ENCODE measurements at regions not wholly inside any gene's neighbourhood (a gene's known extent, or its start where the extent isn't known, plus 50 kb on each side); places are given as distances from the start of the nearest gene placed in this dataset.
"Not testable (repeated sequence)": the region's sequence is repeated elsewhere in the genome, so short reads cannot be mapped to it uniquely, and the experiment has no call there.

- peak overlapping the region; percentile 34 for H3K27ac ChIP-seq
- DNase-seq (ENCODE audit: low spot score): no peak
- no peaks in the 10 kb centered on the region for H3K9me2 ChIP-seq (replicated peaks; ENCODE audit: insufficient read depth)
- H2AFZ ChIP-seq: no peak overlapping the region
- TF ChIP-seq EZH2 (IDR thresholded peaks at IDR 0.05; ENCODE audit: borderline replicate concordance) (no peak), EZH2phosphoT487 (IDR thresholded peaks at IDR 0.05; ENCODE audit: low read depth, severe bottlenecking, unreplicated experiment) (no peak)
- TF ChIP-seq, protein P1, sequence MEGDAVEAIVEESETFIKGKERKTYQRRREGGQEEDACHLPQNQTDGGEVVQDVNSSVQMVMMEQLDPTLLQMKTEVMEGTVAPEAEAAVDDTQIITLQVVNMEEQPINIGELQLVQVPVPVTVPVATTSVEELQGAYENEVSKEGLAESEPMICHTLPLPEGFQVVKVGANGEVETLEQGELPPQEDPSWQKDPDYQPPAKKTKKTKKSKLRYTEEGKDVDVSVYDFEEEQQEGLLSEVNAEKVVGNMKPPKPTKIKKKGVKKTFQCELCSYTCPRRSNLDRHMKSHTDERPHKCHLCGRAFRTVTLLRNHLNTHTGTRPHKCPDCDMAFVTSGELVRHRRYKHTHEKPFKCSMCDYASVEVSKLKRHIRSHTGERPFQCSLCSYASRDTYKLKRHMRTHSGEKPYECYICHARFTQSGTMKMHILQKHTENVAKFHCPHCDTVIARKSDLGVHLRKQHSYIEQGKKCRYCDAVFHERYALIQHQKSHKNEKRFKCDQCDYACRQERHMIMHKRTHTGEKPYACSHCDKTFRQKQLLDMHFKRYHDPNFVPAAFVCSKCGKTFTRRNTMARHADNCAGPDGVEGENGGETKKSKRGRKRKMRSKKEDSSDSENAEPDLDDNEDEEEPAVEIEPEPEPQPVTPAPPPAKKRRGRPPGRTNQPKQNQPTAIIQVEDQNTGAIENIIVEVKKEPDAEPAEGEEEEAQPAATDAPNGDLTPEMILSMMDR (IDR thresholded peaks at IDR 0.05; ENCODE audit: poor library complexity): no peak
- no peaks in the 10 kb centered on the region for H3K36me3 ChIP-seq (replicated peaks; ENCODE audit: insufficient read depth, low read depth)
- H3K79me2 ChIP-seq: no peaks in the 10 kb centered on the region
- no peaks in the 10 kb centered on the region for H4K20me1 ChIP-seq (ENCODE audit: insufficient read depth, poor library complexity, severe bottlenecking)
- no peak overlapping the region for H3K4me3 ChIP-seq
- WGBS (ENCODE audit: low lambda C conversion rate, missing lambda C conversion rate): 83% methylated on average over 1 of the region's 1 CpG
- peaks cover 14% of the 10 kb centered on the region for H3K4me1 ChIP-seq (ENCODE audit: insufficient read depth)
- no peaks in the 10 kb centered on the region for H3K27me3 ChIP-seq
- H3K4me2 ChIP-seq: no peak overlapping the region
- no peaks in the 10 kb centered on the region for H3K9me3 ChIP-seq (ENCODE audit: low read depth)
These were observed 66.2 kb upstream of the CCNY start for GRCh38 chr10:35270100-35270499.

DNA sequence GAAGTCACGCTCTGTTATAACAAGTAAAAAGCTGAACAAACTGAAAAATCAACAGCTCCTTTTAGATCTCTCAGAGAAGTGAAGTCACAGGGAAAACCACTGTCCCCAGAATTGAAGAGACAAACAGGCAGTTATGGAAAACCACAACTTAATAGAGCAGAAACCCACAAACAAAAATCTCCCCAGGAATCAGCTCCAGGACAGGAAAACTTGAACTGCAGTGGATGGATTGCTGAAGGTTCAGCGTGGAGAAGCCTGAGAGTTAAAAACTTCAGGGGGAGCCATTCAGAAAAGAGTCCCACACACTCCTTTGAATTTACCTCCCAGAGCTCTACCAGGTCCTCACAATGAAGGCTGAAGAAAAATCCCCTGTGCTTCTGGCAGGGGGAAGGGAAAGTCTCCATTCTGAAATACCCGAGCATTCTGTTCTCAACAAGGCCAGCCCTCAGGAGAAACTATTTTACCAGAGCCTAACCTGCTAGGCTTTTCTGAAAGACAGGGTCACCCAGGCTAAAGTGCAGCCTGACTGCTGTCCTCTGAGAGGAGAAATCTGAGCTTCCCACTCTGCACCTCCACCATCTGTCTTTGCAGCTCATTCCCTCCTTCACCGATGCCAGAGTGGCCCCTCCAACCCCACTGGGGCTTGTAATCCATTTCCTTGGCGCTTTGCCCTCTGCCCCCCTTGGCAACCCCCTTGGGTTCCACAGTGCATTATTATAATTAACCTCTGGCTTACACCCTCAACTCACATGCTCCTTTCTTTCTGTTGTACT, 65.0 kb upstream of the CCNY start:
- no peaks in the 10 kb centered on the region for H3K9me2 ChIP-seq (replicated peaks; ENCODE audit: insufficient read depth)
- H3K4me3 ChIP-seq: no peak overlapping the region
- 66% methylated on average over 5 of the region's 5 CpGs for WGBS (ENCODE audit: low lambda C conversion rate, missing lambda C conversion rate)
- no peak overlapping the region for H2AFZ ChIP-seq
- no peaks in the 10 kb centered on the region for H3K36me3 ChIP-seq (replicated peaks; ENCODE audit: insufficient read depth, low read depth)
- DNase-seq (ENCODE audit: low spot score): no peak
- H3K27ac ChIP-seq: peak overlapping the region; percentile 40
- TF ChIP-seq EZH2phosphoT487 (IDR thresholded peaks at IDR 0.05; ENCODE audit: low read depth, severe bottlenecking, unreplicated experiment) (no peak), EZH2 (IDR thresholded peaks at IDR 0.05; ENCODE audit: borderline replicate concordance) (no peak)
- TF ChIP-seq, protein P1 (IDR thresholded peaks at IDR 0.05; ENCODE audit: poor library complexity): no peak
- H3K9me3 ChIP-seq (ENCODE audit: low read depth): no peaks in the 10 kb centered on the region
- H3K4me1 ChIP-seq (ENCODE audit: insufficient read depth): peaks cover 14% of the 10 kb centered on the region
- no peaks in the 10 kb centered on the region for H3K79me2 ChIP-seq
- H4K20me1 ChIP-seq (ENCODE audit: insufficient read depth, poor library complexity, severe bottlenecking): no peaks in the 10 kb centered on the region
- no peak overlapping the region for H3K4me2 ChIP-seq
- no peaks in the 10 kb centered on the region for H3K27me3 ChIP-seq

- not testable (repeated sequence) for H2AFZ ChIP-seq; H4K20me1 ChIP-seq (ENCODE audit: insufficient read depth, poor library complexity, severe bottlenecking); H3K9me2 ChIP-seq (replicated peaks; ENCODE audit: insufficient read depth); DNase-seq (ENCODE audit: low spot score); H3K4me3 ChIP-seq; H3K36me3 ChIP-seq (replicated peaks; ENCODE audit: insufficient read depth, low read depth); H3K27me3 ChIP-seq; H3K9me3 ChIP-seq (ENCODE audit: low read depth); H3K4me2 ChIP-seq; H3K27ac ChIP-seq; H3K79me2 ChIP-seq
- peaks cover 14% of the 10 kb centered on the region for H3K4me1 ChIP-seq (ENCODE audit: insufficient read depth)
- 83% methylated on average over 4 of the region's 4 CpGs for WGBS (ENCODE audit: low lambda C conversion rate, missing lambda C conversion rate)
These were observed 64.5 kb upstream of the CCNY start for GRCh38 chr10:35271859-35272165.

DNA sequence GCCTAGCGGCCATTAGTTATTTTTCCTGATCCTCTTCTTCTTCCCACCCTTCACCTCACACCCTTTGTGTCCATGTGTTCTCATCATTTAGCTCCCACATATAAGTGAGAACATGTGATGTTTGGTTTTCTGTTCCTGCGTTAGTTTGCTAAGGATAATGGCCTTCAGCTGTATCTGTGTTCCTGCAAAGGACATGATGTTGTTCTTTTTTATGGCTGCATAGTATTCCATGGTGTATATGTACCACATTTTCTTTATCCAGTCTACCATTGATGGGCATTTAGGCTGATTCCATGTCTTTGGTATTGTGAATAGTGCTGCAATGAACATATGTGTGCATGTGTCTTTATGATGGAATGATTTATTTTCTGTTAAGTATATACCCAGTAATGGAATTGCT, 63.9 kb upstream of the CCNY start:
- H3K9me2 ChIP-seq (replicated peaks; ENCODE audit: insufficient read depth); H3K79me2 ChIP-seq; H3K27me3 ChIP-seq; H3K4me3 ChIP-seq; DNase-seq (ENCODE audit: low spot score); H4K20me1 ChIP-seq (ENCODE audit: insufficient read depth, poor library complexity, severe bottlenecking); H2AFZ ChIP-seq; H3K36me3 ChIP-seq (replicated peaks; ENCODE audit: insufficient read depth, low read depth); H3K9me3 ChIP-seq (ENCODE audit: low read depth); H3K27ac ChIP-seq; H3K4me2 ChIP-seq: not testable (repeated sequence)
- H3K4me1 ChIP-seq (ENCODE audit: insufficient read depth): peaks cover 14% of the 10 kb centered on the region
- 96% methylated on average over 2 of the region's 2 CpGs for WGBS (ENCODE audit: low lambda C conversion rate, missing lambda C conversion rate)

GRCh38 chr10:35273994-35274393, 62.3 kb upstream of the CCNY start:
- H3K4me3 ChIP-seq; H3K36me3 ChIP-seq (replicated peaks; ENCODE audit: insufficient read depth, low read depth); H3K4me1 ChIP-seq (ENCODE audit: insufficient read depth); H3K27ac ChIP-seq; H3K4me2 ChIP-seq; H2AFZ ChIP-seq; H4K20me1 ChIP-seq (ENCODE audit: insufficient read depth, poor library complexity, severe bottlenecking); H3K27me3 ChIP-seq; H3K9me2 ChIP-seq (replicated peaks; ENCODE audit: insufficient read depth); H3K79me2 ChIP-seq; H3K9me3 ChIP-seq (ENCODE audit: low read depth); DNase-seq (ENCODE audit: low spot score): not testable (repeated sequence)
- WGBS (ENCODE audit: low lambda C conversion rate, missing lambda C conversion rate): 95% methylated on average over 1 of the region's 1 CpG
